ENCODE measurements at regions not wholly inside any gene's neighbourhood (a gene's known extent, or its start where the extent isn't known, plus 50 kb on each side); places are given as distances from the start of the nearest gene placed in this dataset.

DNA sequence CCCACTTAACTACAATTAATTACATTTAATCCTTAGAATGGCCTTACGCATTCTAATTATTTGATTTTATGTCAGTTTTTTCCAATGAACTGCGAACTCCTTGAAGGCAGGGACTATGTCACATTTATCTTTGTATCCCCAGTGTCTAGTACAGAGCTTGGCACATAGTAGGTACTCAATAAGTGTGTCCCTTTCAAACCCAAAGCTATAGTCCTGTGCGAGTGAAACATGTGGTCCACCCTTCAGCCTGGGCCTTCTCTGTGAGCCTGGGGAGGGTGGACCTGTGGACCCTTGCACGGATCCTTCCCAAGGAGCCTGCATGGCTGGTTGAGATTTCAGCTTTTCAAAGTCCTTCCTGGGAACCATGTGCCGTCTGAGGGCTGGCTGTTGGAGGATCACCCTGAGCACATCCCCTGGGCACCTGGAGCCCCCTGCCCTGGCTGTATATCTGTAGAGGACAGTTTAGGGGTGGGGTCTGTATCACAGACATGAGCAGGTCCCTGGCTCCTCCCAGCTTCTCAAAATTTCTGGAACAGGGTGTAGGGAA lies 103.1 kb downstream of the IER5 start:
- DNase-seq = no peak
- intact Hi-C loops (cut with micrococcal nuclease) = no loop called here

GRCh38 chr1:181192316-181192715 lies 103.8 kb downstream of the IER5 start:
- DNase-seq = no peak
- intact Hi-C loops (cut with micrococcal nuclease) = no loop called here
- Mint-ChIP-seq H3K27me3 (peaks cover 8% of the 10 kb centered on the region), H3K9me3 (no peaks in the 10 kb centered on the region), H3K27ac (no peak overlapping the region), H3K4me1 (peaks cover 2% of the 10 kb centered on the region), H3K4me3 (no peak overlapping the region), H3K36me3 (ENCODE audit: low read depth) (no peaks in the 10 kb centered on the region)

More for the DNA sequence above, 103.1 kb downstream of the IER5 start:
- H3K9me3 Mint-ChIP-seq = no peaks in the 10 kb centered on the region
- peaks cover 2% of the 10 kb centered on the region for H3K4me1 Mint-ChIP-seq
- H3K27ac Mint-ChIP-seq = no peak overlapping the region
- H3K36me3 Mint-ChIP-seq (ENCODE audit: low read depth) = no peaks in the 10 kb centered on the region
- no peak overlapping the region for H3K4me3 Mint-ChIP-seq
- H3K27me3 Mint-ChIP-seq = peaks cover 14% of the 10 kb centered on the region

- Mint-ChIP-seq H3K9me3 (peaks cover 7% of the 10 kb centered on the region), H3K27ac (no peak overlapping the region), H3K4me1 (no peaks in the 10 kb centered on the region), H3K27me3 (peaks cover 29% of the 10 kb centered on the region), H3K36me3 (ENCODE audit: low read depth) (no peaks in the 10 kb centered on the region), H3K4me3 (no peak overlapping the region)
- DNase-seq = no peak
- intact Hi-C loops (cut with micrococcal nuclease) = no loop called here
These were observed 114.6 kb downstream of the IER5 start for GRCh38 chr1:181202986-181203555.

- Mint-ChIP-seq H3K9me3 (peaks cover 3% of the 10 kb centered on the region), H3K27ac (no peak overlapping the region), H3K4me3 (no peak overlapping the region), H3K27me3 (peaks cover 18% of the 10 kb centered on the region), H3K4me1 (no peaks in the 10 kb centered on the region), H3K36me3 (ENCODE audit: low read depth) (no peaks in the 10 kb centered on the region)
- intact Hi-C loops (cut with micrococcal nuclease) = no loop called here
- no peak for DNase-seq
These were observed 116.0 kb downstream of the IER5 start for GRCh38 chr1:181204530-181204929.

- intact Hi-C loops (cut with micrococcal nuclease) = no loop called here
- Mint-ChIP-seq H3K4me3 (no peak overlapping the region), H3K27me3 (peaks cover 13% of the 10 kb centered on the region), H3K27ac (no peak overlapping the region), H3K4me1 (no peaks in the 10 kb centered on the region), H3K9me3 (peaks cover 3% of the 10 kb centered on the region), H3K36me3 (ENCODE audit: low read depth) (no peaks in the 10 kb centered on the region)
- no peak for DNase-seq
These were observed 117.4 kb downstream of the IER5 start for GRCh38 chr1:181205901-181206300.

GRCh38 chr1:181206513-181206912 lies 118.0 kb downstream of the IER5 start:
- H3K9me3 Mint-ChIP-seq = no peaks in the 10 kb centered on the region
- no peak overlapping the region for H3K27ac Mint-ChIP-seq
- peaks cover 13% of the 10 kb centered on the region for H3K27me3 Mint-ChIP-seq
- no peak overlapping the region for H3K4me3 Mint-ChIP-seq
- DNase-seq = no peak
- no peaks in the 10 kb centered on the region for H3K4me1 Mint-ChIP-seq
- intact Hi-C loops (cut with micrococcal nuclease) = no loop called here
- no peaks in the 10 kb centered on the region for H3K36me3 Mint-ChIP-seq (ENCODE audit: low read depth)

GRCh38 chr1:181206979-181207790 lies 118.7 kb downstream of the IER5 start:
- no peaks in the 10 kb centered on the region for H3K4me1 Mint-ChIP-seq
- no peak overlapping the region for H3K4me3 Mint-ChIP-seq
- H3K36me3 Mint-ChIP-seq (ENCODE audit: low read depth) = no peaks in the 10 kb centered on the region
- no peak overlapping the region for H3K27ac Mint-ChIP-seq
- no peak for DNase-seq
- H3K27me3 Mint-ChIP-seq = peaks cover 15% of the 10 kb centered on the region
- intact Hi-C loops (cut with micrococcal nuclease) = no loop called here
- no peaks in the 10 kb centered on the region for H3K9me3 Mint-ChIP-seq

GRCh38 chr1:181208083-181208482 lies 119.6 kb downstream of the IER5 start:
- Mint-ChIP-seq H3K36me3 (ENCODE audit: low read depth) (no peaks in the 10 kb centered on the region), H3K27me3 (peaks cover 18% of the 10 kb centered on the region), H3K27ac (no peak overlapping the region), H3K4me3 (no peak overlapping the region), H3K9me3 (no peaks in the 10 kb centered on the region), H3K4me1 (no peaks in the 10 kb centered on the region)
- intact Hi-C loops (cut with micrococcal nuclease) = no loop called here
- DNase-seq = no peak

DNA sequence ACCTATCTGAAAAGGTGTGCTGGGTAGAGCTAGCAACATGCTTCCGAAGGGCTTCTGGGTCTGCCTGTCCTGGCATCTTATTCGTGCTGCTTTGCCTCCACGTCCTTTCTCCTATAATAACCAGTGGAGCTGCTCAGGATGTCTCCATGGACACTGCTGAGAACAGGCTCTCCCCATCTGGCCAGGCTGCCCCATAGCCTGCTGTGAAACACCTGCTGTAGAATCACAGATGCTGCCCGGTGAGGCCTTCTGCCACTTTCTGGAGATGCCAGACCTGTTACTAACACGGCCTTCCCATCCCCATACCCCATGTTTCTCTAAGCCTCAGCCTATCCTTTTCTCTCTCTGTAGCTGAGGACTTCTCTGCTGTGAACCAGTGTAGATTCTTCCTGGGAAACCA lies 120.5 kb downstream of the IER5 start:
- peaks cover 22% of the 10 kb centered on the region for H3K27me3 Mint-ChIP-seq
- H3K9me3 Mint-ChIP-seq = no peaks in the 10 kb centered on the region
- DNase-seq = no peak
- H3K4me3 Mint-ChIP-seq = no peak overlapping the region
- no peaks in the 10 kb centered on the region for H3K36me3 Mint-ChIP-seq (ENCODE audit: low read depth)
- no peaks in the 10 kb centered on the region for H3K4me1 Mint-ChIP-seq
- intact Hi-C loops (cut with micrococcal nuclease) = no loop called here
- H3K27ac Mint-ChIP-seq = no peak overlapping the region

GRCh38 chr1:181213056-181213455 lies 124.6 kb downstream of the IER5 start:
- DNase-seq = no peak
- no peaks in the 10 kb centered on the region for H3K36me3 Mint-ChIP-seq (ENCODE audit: low read depth)
- H3K27ac Mint-ChIP-seq = no peak overlapping the region
- H3K4me3 Mint-ChIP-seq = no peak overlapping the region
- intact Hi-C loops (cut with micrococcal nuclease) = no loop called here
- no peaks in the 10 kb centered on the region for H3K9me3 Mint-ChIP-seq
- no peaks in the 10 kb centered on the region for H3K4me1 Mint-ChIP-seq
- H3K27me3 Mint-ChIP-seq = peaks cover 16% of the 10 kb centered on the region

DNA sequence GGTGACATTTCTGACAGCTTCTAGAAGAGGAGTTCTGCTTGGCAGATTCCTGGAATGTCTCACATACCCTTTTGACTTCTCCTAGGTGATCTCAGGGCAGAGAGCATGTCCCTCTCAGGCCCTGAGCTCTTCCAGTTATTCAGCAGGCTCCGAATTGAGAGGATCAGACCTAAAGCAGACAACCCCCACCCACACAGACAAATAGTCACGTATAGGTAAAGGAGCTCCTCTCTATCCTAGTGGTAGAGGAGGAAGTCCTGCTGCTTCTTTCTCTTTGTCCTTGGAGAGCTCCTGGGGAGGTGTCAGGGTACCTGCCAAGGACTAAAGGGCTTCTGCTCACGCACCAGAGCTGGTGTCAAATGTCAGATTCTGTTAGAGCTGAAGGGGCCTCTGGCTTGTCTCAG lies 128.1 kb downstream of the IER5 start:
- intact Hi-C loops (cut with micrococcal nuclease) = no loop called here
- H3K36me3 Mint-ChIP-seq (ENCODE audit: low read depth) = no peaks in the 10 kb centered on the region
- H3K4me3 Mint-ChIP-seq = no peak overlapping the region
- peaks cover 16% of the 10 kb centered on the region for H3K27me3 Mint-ChIP-seq
- no peaks in the 10 kb centered on the region for H3K9me3 Mint-ChIP-seq
- no peaks in the 10 kb centered on the region for H3K4me1 Mint-ChIP-seq
- DNase-seq = no peak
- H3K27ac Mint-ChIP-seq = no peak overlapping the region

DNA sequence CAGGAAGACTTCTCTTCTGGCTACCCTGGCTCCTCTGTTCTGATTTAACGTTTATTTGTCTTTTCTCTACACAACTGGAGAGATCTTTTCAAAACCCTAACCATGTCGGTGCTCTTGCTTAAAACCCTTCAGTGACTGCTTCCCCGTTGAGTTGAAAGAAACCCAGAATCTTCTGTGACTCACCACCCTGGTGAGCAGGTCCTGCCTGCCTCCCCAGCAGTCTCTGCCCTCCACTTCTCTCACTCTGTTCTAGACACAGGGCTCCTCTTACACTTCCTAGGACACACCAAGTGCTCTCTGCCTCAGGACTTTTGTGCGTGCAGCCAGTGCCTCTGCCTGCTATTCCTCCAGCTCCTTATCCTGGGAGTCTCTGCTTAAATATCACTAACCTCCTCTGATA lies 131.4 kb downstream of the IER5 start:
- Mint-ChIP-seq H3K27me3 (peaks cover 2% of the 10 kb centered on the region), H3K27ac (no peak overlapping the region), H3K4me1 (no peaks in the 10 kb centered on the region), H3K36me3 (ENCODE audit: low read depth) (peaks cover 2% of the 10 kb centered on the region), H3K9me3 (peaks cover 4% of the 10 kb centered on the region), H3K4me3 (no peak overlapping the region)
- intact Hi-C loops (cut with micrococcal nuclease) = no loop called here
- no peak for DNase-seq

- DNase-seq = no peak
- no peaks in the 10 kb centered on the region for H3K4me1 Mint-ChIP-seq
- H3K4me3 Mint-ChIP-seq = no peak overlapping the region
- H3K9me3 Mint-ChIP-seq = peaks cover 4% of the 10 kb centered on the region
- peaks cover 2% of the 10 kb centered on the region for H3K36me3 Mint-ChIP-seq (ENCODE audit: low read depth)
- peaks cover 2% of the 10 kb centered on the region for H3K27me3 Mint-ChIP-seq
- H3K27ac Mint-ChIP-seq = no peak overlapping the region
- intact Hi-C loops (cut with micrococcal nuclease) = no loop called here
These were observed 132.6 kb downstream of the IER5 start for GRCh38 chr1:181221078-181221477.

DNA sequence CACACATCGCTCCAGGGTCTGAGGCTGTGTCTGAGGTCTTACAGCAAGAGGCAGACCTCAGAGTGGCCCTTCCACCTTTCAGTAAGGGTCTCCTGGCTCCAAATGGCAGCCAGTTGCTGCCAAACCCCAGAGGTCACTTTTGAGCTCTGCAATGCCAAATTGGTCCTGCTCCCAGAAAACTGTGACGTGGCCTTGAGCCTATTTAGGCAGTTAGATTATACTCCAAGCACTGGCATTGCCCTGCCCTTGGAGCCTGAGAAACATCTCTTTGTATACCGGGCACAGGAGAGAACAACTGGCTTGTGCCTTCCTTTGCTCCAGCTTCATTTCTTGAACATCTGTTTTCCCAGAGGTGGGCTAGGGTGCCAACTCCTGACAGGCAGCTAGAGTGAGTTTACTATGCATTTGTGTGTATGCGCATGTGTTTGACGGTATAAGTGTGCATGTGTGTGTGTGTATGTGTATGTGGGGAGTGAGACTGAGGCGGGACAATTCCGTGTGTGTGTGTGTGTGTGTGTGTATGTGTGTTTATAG lies 134.5 kb downstream of the IER5 start:
- DNase-seq = no peak

More for the DNA sequence above, 134.5 kb downstream of the IER5 start:
- intact Hi-C loops (cut with micrococcal nuclease) = no loop called here
- peaks cover 2% of the 10 kb centered on the region for H3K36me3 Mint-ChIP-seq (ENCODE audit: low read depth)
- H3K4me3 Mint-ChIP-seq = no peak overlapping the region
- peaks cover 4% of the 10 kb centered on the region for H3K9me3 Mint-ChIP-seq
- H3K4me1 Mint-ChIP-seq = no peaks in the 10 kb centered on the region
- H3K27ac Mint-ChIP-seq = no peak overlapping the region
- H3K27me3 Mint-ChIP-seq = no peaks in the 10 kb centered on the region

Measured in activated CD4-positive, alpha-beta T cell treated with anti-CD3 and anti-CD28 coated beads, Interleukin-2, amount 10 ng/mL, durations not matched to agents 24 days and 14 days (primary cell).